NOMO-1 treated with dmso at 0.1 percent for 144 hours (cell line): ENCODE measurements at regions not wholly inside any gene's neighbourhood (a gene's known extent, or its start where the extent isn't known, plus 50 kb on each side); places are given as distances from the start of the nearest gene placed in this dataset.
"Not testable (repeated sequence)": the region's sequence is repeated elsewhere in the genome, so short reads cannot be mapped to it uniquely, and the experiment has no call there.

Source experiments
- DNase-seq: peaks from one replicate; lab custom pipeline; 2025; ENCODE audit not compliant: unreplicated experiment; lab: John Stamatoyannopoulos, UW

DNA sequence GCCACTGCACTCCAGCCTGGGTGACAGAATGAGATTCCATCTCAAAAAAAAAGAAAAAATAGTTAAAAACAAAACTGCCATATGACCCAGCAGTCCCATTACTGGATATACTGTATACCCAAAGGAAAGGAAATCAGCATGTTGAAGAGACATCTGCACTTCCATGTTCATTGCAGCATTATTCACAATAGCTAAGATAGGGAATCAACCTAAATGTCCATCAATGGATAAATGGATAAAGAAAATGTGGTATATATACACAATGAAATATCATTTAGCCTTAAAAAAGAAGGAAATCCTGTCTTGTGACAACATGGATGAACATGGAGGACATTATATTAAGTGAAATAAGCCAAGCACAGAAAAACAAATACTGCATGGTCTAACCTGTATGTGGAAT is 160.7 kb downstream of the DUSP6 start:
- not testable (repeated sequence) for DNase-seq

DNA sequence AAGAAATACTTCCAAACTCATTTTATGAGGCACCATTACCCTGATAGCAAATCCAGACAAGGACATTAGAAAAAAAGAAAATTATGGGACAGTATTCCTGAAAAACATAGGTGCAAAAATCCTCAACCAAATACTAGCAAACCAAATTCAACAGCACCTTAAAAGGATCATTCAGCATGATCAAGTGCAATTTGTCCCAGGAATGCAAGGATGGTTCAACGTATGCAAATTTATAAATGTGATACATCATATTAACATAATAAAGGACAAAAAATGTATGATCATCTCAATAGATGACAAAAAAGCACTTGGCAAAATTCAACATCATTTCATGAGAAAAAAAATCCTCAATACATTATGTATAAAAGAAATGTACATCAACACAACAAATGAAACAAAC is 162.9 kb downstream of the DUSP6 start:
- no peak for DNase-seq

DNA sequence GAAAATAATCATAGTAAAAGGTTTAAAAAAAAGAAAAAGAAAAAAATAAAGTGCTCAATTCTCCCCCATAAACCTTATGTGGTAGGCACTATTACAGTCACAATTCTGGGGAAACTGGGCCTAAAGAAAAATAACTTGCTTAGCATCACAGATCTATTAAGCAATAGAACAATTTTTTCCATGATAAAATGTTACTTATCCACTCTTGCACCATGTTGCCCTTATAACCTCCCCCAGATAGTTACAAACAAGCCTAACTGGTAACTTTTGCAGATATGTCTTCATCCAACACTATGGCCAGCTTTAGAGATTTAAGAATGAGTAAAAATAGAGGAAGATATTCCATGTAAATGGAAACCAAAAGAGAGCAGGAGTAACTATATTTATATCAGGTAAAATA is 164.8 kb downstream of the DUSP6 start:
- no peak for DNase-seq

DNA sequence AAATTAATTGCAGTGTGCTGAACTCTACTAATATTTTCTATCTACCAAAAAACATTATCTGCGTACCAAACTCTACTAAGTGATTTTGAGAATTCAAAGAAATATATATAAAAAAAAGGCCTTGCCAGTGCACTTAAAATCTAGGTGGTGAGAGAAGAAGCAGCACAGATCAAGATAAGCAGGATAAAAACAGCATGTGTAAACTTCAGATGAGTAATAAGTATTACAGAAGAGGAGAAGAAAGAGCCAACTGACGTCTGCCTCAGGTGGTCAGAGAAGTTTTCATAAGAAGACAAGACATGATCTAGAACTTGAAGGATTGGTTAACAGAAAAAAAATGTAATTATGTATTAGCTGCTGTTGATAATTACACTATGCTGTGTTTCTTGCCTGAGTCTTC is 166.4 kb downstream of the DUSP6 start:
- no peak for DNase-seq

DNA sequence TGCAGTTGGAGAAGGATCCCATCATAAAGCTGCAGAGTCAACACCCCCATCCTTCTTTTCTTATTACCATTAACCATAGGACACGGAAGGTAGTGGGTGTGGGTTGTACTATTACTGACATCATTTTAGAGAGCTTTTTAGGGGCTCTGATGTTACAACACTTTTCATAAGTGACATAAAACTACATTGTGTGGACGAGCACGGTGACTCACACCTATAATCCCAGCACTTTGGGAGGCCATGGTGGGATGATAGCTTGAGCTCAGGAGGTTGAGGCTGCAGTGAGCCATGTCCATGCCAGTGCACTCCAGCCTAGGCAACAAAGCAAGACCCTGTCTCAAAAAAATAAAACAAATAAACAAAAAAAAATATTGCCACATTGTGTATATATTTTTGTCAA is 167.1 kb downstream of the DUSP6 start:
- no peak for DNase-seq

DNA sequence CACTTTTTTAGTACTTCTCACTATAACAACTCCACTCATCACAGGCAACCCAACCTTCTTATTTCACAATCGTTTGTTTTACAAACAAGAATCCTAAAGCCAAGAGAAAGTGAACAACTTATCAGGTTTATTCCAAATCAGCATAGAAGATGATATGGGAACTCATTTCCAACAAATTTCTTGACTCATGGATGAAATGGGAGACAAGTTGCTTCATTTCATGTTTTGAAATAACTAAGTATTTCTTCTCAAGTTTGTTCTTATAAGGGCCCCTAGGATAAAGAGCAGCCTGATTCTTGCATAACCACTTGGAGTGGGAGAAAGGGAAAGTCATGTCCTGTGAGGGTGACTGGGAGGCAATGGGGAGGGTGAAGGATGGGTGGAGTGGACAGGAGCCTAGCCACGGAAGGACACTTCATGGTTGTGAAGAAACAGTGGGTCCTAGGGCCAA is 168.3 kb downstream of the DUSP6 start:
- no peak for DNase-seq

GRCh38 chr12:89181271-89181920 is 170.9 kb downstream of the DUSP6 start:
- no peak for DNase-seq

- no peak for DNase-seq
Observed at GRCh38 chr12:89180496-89180895, 171.8 kb downstream of the DUSP6 start.

DNA sequence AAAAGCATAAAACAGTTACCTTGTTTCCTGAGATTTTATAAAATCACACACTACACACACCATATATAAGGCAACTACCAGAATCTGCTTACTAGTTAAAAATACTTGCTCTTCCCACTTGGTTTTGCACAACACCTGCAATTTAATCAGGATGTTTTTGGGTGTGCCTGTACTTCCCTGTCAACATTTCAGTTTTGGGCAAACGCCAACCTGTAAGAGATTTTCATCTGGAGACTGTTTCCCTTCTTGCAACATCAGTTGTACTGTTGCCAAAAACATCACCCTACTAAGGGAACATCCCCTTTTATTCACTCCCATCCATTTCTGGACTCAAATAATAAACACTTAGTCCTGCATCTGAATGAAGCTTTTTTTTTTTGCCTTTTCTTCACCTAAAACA is 172.3 kb downstream of the DUSP6 start:
- DNase-seq: peak; percentile 47

DNA sequence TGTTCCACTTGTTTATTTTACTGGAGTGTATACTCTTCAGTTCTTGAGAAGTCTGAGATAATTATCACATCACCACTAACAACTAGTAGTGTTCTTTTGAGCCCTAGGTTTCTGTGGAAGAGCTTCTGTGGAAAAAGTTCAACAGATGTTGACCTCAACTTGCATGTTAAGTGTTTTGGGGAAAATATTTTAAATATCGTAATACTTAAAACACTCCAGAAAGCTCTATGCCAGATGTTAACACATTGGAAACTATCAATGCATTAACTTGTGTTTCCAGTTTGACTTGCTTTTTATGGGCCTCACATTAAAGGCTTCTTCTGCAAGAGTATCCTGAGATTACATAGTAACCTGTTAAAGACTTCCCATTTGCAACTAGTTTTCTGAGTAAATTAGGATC is 173.1 kb downstream of the DUSP6 start:
- no peak for DNase-seq

- DNase-seq: no peak
Observed at GRCh38 chr12:89177802-89178395, 174.4 kb downstream of the DUSP6 start.

DNA sequence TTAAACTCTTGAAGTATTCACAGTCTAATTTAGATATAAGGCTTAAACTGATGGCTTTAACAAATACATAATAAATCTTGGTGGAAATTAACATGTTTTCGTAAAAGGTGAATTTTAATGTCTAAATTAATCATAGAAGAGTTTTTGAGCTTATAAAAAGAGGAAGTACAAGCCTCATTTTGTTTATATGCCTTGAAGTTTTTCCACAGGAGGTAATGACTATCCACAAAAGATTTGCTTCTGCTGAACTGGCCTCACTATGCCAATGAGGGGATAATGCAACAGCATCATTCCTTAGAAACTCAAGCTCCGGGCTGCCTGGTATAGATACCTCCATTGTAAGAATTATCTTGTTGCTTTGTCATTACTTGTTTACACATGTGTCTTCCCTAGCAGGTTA is 175.6 kb downstream of the DUSP6 start:
- DNase-seq: no peak

DNA sequence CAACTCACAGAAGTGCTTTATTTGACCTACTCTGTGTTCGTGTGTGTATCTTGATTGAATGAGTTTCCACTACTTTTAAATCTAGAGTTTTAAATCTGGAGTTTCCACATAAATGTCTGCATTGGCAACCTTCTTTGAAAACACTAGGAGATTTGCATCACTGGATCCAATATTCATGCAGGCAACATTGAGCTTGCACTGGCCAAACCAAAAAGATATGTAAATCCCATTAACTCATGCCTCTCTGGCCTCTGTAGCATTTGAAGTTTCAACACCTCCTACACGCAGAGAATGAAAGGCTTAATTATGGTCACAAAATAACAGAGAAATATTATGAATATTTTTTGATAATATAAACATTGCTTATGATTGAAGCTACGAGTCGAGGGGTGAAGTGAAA is 178.6 kb downstream of the DUSP6 start:
- no peak for DNase-seq

- DNase-seq: no peak
Observed at GRCh38 chr12:89173096-89173495, 179.2 kb downstream of the DUSP6 start.

GRCh38 chr12:89172224-89172623 is 180.1 kb downstream of the DUSP6 start:
- no peak for DNase-seq

DNA sequence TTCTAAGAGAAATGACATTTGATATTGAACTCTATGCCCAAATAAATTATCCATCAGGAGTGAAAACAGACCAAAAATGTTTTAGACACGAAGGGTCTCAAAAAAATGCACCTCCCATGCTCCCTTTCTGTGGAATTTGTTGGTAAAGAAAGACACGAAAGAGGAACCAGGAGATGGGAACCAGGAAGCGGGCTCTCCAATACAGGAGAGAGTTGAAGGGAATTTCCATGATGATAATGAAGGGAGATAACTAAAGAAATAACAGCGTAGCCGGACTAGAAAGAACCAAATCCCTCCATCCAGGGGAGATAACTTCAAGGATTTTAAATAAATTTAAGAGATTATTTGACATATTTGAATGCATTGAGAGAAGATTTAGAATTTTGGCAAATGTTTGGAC is 183.0 kb downstream of the DUSP6 start:
- DNase-seq: no peak

DNA sequence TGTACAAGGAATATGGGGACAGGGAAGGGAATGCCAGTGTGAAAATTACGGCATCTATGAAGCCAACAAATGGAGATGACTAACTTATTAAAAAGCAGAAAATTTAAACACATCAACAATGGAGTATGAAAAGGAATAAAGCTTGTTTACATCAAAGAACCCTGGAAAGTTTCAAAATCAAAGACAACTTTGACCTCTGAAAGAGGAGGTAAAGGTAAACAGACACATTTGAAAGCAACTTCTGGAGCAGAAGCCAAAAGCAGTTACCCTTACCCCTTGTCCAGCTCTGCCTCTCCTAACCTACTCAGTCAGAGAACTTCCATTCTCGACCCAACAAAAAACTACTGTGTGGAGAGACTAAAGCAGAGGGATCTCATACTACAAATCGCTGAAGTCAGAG is 184.3 kb downstream of the DUSP6 start:
- no peak for DNase-seq

GRCh38 chr12:89166525-89166934 is 185.8 kb downstream of the DUSP6 start:
- DNase-seq: peak; percentile 73

- no peak for DNase-seq
Observed at GRCh38 chr12:89166121-89166520, 186.2 kb downstream of the DUSP6 start.

DNA sequence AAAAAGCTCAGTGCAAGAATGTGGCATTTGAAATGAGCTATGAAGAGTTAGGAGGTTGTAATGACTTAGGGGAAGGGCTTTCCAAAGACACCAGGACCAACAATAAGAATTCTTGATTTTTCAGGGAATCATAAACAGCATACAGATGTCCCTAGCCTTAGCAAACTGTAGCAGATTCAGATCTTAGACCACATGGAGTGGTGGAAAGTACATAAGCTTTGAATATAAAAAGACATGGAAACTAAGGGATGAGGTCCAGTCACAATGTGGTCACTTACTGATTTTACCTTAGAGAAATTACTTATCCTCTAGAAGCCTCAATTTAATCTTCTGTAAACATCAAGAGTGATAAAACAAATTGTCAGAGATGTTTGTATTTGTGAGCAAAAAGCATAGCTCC is 186.6 kb downstream of the DUSP6 start:
- no peak for DNase-seq

- no peak for DNase-seq
Observed at GRCh38 chr12:89163918-89164317, 188.4 kb downstream of the DUSP6 start.

DNA sequence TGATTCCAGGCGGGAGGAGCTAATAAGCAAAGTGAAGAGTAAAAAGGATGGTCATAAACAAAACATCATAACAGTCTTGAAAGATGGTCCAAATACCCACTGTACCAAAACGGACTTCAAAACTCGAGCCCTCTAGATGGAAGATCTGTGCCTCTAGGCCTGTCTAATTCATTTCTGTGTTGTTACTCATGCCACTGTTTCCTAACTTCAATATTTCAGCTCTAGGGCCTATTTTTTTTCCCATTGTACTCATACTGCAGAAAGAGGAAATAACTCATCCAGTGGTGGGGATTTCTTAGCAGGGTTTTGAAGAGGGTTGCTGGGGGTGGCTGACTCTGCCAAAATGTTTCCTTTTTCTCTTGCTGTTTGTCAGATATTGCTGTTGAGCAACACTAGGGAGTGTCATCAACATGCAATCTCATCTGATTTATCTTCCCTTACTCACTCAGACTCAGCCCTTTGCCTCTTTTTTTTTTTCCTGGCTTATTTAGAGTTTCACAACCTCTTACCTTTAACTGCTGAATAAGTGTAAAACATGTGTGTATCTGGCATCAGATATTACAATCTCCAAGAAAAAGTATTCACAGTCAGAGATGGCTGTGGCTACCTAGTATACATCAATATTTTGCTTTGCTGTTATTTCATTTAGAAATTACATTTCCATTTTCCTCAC is 189.6 kb downstream of the DUSP6 start:
- peak; percentile 94 for DNase-seq

DNA sequence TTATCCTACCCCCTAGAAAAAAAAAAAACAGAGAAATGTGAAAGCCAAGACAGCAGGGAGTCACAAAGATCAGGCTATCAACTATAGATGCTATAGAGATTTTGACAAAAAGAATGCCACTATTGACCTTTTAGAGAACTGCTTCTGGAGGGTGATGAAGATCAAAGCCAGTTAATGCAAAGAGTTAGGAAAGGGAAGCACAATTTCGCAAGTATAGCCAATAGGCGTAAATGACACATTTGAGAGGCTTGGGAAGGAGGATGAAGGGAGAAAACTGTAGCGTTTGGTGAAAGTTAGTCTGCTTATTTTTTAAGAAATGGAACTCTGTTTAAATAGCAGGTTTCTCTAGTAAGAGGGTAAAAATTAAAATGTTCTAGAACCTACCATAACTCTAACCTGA is 190.7 kb downstream of the DUSP6 start:
- no peak for DNase-seq
